ENCODE measurements at regions not wholly inside any gene's neighbourhood (a gene's known extent, or its start where the extent isn't known, plus 50 kb on each side); places are given as distances from the start of the nearest gene placed in this dataset.

DNA sequence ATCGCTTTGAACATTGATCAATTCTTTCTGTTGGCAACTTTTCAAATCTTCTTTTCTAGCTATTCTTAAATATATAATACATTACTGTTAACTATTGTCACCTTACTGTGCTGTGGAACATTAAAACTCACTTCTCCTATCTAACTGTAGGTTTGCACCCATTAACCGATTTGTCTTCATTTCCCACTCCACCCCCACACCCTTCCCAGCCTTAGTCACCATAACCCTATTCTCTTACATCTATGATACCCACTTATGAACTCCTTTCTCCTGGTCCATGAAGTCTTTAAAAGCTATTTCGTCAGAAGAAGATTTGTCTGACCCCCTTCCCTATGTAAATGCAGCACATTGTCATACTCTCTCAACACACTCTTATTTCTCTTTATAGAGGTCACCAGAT, 993.4 kb upstream of the EEF2KMT start:
- TF ChIP-seq, protein P1, sequence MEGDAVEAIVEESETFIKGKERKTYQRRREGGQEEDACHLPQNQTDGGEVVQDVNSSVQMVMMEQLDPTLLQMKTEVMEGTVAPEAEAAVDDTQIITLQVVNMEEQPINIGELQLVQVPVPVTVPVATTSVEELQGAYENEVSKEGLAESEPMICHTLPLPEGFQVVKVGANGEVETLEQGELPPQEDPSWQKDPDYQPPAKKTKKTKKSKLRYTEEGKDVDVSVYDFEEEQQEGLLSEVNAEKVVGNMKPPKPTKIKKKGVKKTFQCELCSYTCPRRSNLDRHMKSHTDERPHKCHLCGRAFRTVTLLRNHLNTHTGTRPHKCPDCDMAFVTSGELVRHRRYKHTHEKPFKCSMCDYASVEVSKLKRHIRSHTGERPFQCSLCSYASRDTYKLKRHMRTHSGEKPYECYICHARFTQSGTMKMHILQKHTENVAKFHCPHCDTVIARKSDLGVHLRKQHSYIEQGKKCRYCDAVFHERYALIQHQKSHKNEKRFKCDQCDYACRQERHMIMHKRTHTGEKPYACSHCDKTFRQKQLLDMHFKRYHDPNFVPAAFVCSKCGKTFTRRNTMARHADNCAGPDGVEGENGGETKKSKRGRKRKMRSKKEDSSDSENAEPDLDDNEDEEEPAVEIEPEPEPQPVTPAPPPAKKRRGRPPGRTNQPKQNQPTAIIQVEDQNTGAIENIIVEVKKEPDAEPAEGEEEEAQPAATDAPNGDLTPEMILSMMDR (IDR thresholded peaks at IDR 0.05), result no peak
- no peak for TF ChIP-seq POLR2A (IDR thresholded peaks at IDR 0.05)
